Activated CD4-positive, CD25-positive, alpha-beta regulatory T cell (primary cell): ENCODE measurements at regions not wholly inside any gene's neighbourhood (a gene's known extent, or its start where the extent isn't known, plus 50 kb on each side); places are given as distances from the start of the nearest gene placed in this dataset.

Source experiments
- DNase-seq, 4 experiments: peaks; one replicate each; lab custom pipeline; 2025; lab: John Stamatoyannopoulos, UW

GRCh38 chrX:22325096-22325495 is 52.4 kb downstream of the CBLL2 start:
- DNase-seq: no peak

- no peak for DNase-seq
Observed at GRCh38 chrX:22329783-22330182, 57.1 kb downstream of the CBLL2 start.

- no peak for DNase-seq
Observed at GRCh38 chrX:22338740-22339139, 66.0 kb downstream of the CBLL2 start.

- no peak for DNase-seq
Observed at GRCh38 chrX:22339459-22339858, 66.7 kb downstream of the CBLL2 start.

- DNase-seq: no peak
Observed at GRCh38 chrX:22340022-22340616, 67.4 kb downstream of the CBLL2 start.

GRCh38 chrX:22343192-22343591 is 70.5 kb downstream of the CBLL2 start:
- DNase-seq: no peak

- no peak for DNase-seq
Observed at GRCh38 chrX:22345884-22346283, 73.2 kb downstream of the CBLL2 start.

GRCh38 chrX:22347491-22347890 is 74.8 kb downstream of the CBLL2 start:
- DNase-seq: no peak

- DNase-seq: no peak
Observed at GRCh38 chrX:22349116-22349515, 76.4 kb downstream of the CBLL2 start.

- DNase-seq: no peak
Observed at GRCh38 chrX:22351076-22351475, 78.4 kb downstream of the CBLL2 start.

GRCh38 chrX:22351966-22352365 is 79.3 kb downstream of the CBLL2 start:
- no peak for DNase-seq

- DNase-seq: no peak
Observed at GRCh38 chrX:22357621-22358020, 84.9 kb downstream of the CBLL2 start.

GRCh38 chrX:22360129-22360528 is 87.4 kb downstream of the CBLL2 start:
- DNase-seq: no peak

GRCh38 chrX:22365460-22365859 is 92.7 kb downstream of the CBLL2 start:
- DNase-seq: no peak

GRCh38 chrX:22366166-22366702 is 93.5 kb downstream of the CBLL2 start:
- no peak for DNase-seq

- no peak for DNase-seq
Observed at GRCh38 chrX:22366906-22367305, 94.2 kb downstream of the CBLL2 start.

GRCh38 chrX:22373094-22373493 is 100.4 kb downstream of the CBLL2 start:
- DNase-seq: no peak

GRCh38 chrX:22373766-22374165 is 101.1 kb downstream of the CBLL2 start:
- DNase-seq: no peak

GRCh38 chrX:22376369-22376768 is 103.7 kb downstream of the CBLL2 start:
- no peak for DNase-seq

- DNase-seq: no peak
Observed at GRCh38 chrX:22378296-22378695, 105.6 kb downstream of the CBLL2 start.

GRCh38 chrX:22383988-22384387 is 111.3 kb downstream of the CBLL2 start:
- no peak for DNase-seq

GRCh38 chrX:22389556-22390179 is 117.0 kb downstream of the CBLL2 start:
- no peak for DNase-seq

GRCh38 chrX:22392133-22392948 is 119.6 kb downstream of the CBLL2 start:
- no peak for DNase-seq
